H9 (cell line): ENCODE measurements at regions not wholly inside any gene's neighbourhood (a gene's known extent, or its start where the extent isn't known, plus 50 kb on each side); places are given as distances from the start of the nearest gene placed in this dataset.

Experiments used
- DNase-seq: peaks from one replicate; pipeline ENCODE4 v3.0.0-alpha.2; 2017
- H2AFZ ChIP-seq: one replicate; pipeline ENCODE4 v1.6.1; 2013; ENCODE audit warnings: mild to moderate bottlenecking, low read length, control low read depth, moderate library complexity
- H2AK5ac ChIP-seq: 2 replicates; pipeline ENCODE4 v1.6.1; 2013; ENCODE audit warnings: low read length, control low read depth, mixed read lengths; ENCODE audit not compliant: insufficient read length
- H2BK120ac ChIP-seq: one replicate; pipeline ENCODE4 v1.6.1; 2013; ENCODE audit warnings: low read depth, mild to moderate bottlenecking, low read length, control low read depth, inconsistent platforms; ENCODE audit not compliant: poor library complexity, severe bottlenecking
- H2BK12ac ChIP-seq: 2 replicates; pipeline ENCODE4 v1.6.1; 2013; ENCODE audit warnings: low read length, control low read depth, mixed read lengths, low read depth; ENCODE audit not compliant: insufficient read length
- H2BK15ac ChIP-seq: 2 replicates; pipeline ENCODE4 v1.6.1; 2013; ENCODE audit warnings: low read depth, low read length, control low read depth
- H2BK20ac ChIP-seq: one replicate; pipeline ENCODE4 v1.6.1; 2013; ENCODE audit warnings: low read depth, mild to moderate bottlenecking, low read length, control low read depth, inconsistent platforms; ENCODE audit not compliant: poor library complexity, severe bottlenecking
- H2BK5ac ChIP-seq: 2 replicates; pipeline ENCODE4 v1.6.1; 2013; ENCODE audit warnings: low read length, control low read depth, mixed read lengths; ENCODE audit not compliant: insufficient read length
- H3K14ac ChIP-seq: 2 replicates; pipeline ENCODE4 v1.6.1; 2013; ENCODE audit warnings: low read length, control low read depth; ENCODE audit not compliant: insufficient read depth
- H3K18ac ChIP-seq: 2 replicates; pipeline ENCODE4 v1.6.1; 2013; ENCODE audit warnings: low read depth, mild to moderate bottlenecking, mixed read lengths, low read length, control low read depth; ENCODE audit not compliant: insufficient read length
- H3K23ac ChIP-seq: 2 replicates; pipeline ENCODE4 v1.6.1; 2013; ENCODE audit warnings: low read length, control low read depth, mixed read lengths, low read depth; ENCODE audit not compliant: insufficient read length
- H3K23me2 ChIP-seq: 2 replicates; pipeline ENCODE4 v1.6.1; 2013; ENCODE audit warnings: low read depth, mild to moderate bottlenecking, mixed read lengths, low read length, control low read depth; ENCODE audit not compliant: insufficient read length, poor library complexity, severe bottlenecking
- H3K27ac ChIP-seq: 2 replicates; pipeline ENCODE4 v1.5.1; 2013; ENCODE audit warnings: low read length, control low read depth, mixed read lengths, low read depth; ENCODE audit not compliant: insufficient read length
- H3K27me3 ChIP-seq: 2 replicates; pipeline ENCODE4 v1.6.1; 2013; ENCODE audit warnings: low read length, control low read depth, inconsistent platforms; ENCODE audit not compliant: insufficient read depth
- H3K4ac ChIP-seq: 2 replicates; pipeline ENCODE4 v1.6.1; 2013; ENCODE audit warnings: low read depth, mild to moderate bottlenecking, control low read depth, inconsistent platforms, low read length, moderate library complexity
- H3K4me1 ChIP-seq: 2 replicates; pipeline ENCODE4 v1.6.1; 2013; ENCODE audit warnings: low read length, control low read depth, inconsistent platforms; ENCODE audit not compliant: insufficient read depth
- H3K4me2 ChIP-seq: 2 replicates; pipeline ENCODE4 v1.6.1; 2013; ENCODE audit warnings: low read length, control low read depth, mixed read lengths; ENCODE audit not compliant: insufficient read length, insufficient read depth
- H3K56ac ChIP-seq: 2 replicates; pipeline ENCODE4 v1.6.1; 2013; ENCODE audit warnings: low read depth, mild to moderate bottlenecking, mixed read lengths, low read length, control low read depth; ENCODE audit not compliant: insufficient read length
- H3K79me1 ChIP-seq: 2 replicates; pipeline ENCODE4 v1.6.1; 2013; ENCODE audit warnings: low read depth, mild to moderate bottlenecking, moderate library complexity, low read length, control low read depth, inconsistent platforms; ENCODE audit not compliant: insufficient read depth, poor library complexity, severe bottlenecking
- H3K79me2 ChIP-seq: 2 replicates; pipeline ENCODE4 v1.6.1; 2013; ENCODE audit warnings: low read length, control low read depth, inconsistent platforms; ENCODE audit not compliant: insufficient read depth
- H3K9ac ChIP-seq: 2 replicates; pipeline ENCODE4 v1.6.1; 2013; ENCODE audit warnings: low read length, control low read depth, mixed read lengths; ENCODE audit not compliant: insufficient read length; ENCODE audit errors: extremely low read depth
- H3K9me3 ChIP-seq: one replicate; pipeline ENCODE4 v1.6.1; 2013; ENCODE audit warnings: low read depth, low read length, inconsistent platforms; ENCODE audit not compliant: control insufficient read depth
- H3T11ph ChIP-seq: one replicate; pipeline ENCODE4 v1.6.1; 2013; ENCODE audit warnings: mild to moderate bottlenecking, low read length, control low read depth, inconsistent platforms
- H4K20me1 ChIP-seq: one replicate; pipeline ENCODE4 v1.6.1; 2013; ENCODE audit not compliant: control insufficient read depth, insufficient read length, insufficient read depth
- H4K5ac ChIP-seq: 2 replicates; pipeline ENCODE4 v1.6.1; 2013; ENCODE audit warnings: low read depth, mild to moderate bottlenecking, mixed read lengths, low read length, control low read depth; ENCODE audit not compliant: insufficient read length
- H4K8ac ChIP-seq: replicated peaks from 2 replicates; pipeline ENCODE4 v1.6.1; 2013; ENCODE audit warnings: low read length, control low read depth, mixed read lengths, low read depth; ENCODE audit not compliant: insufficient read length
- H4K91ac ChIP-seq: 2 replicates; pipeline ENCODE4 v1.6.1; 2013; ENCODE audit warnings: low read depth, mild to moderate bottlenecking, moderate library complexity, mixed read lengths, low read length, control low read depth; ENCODE audit not compliant: insufficient read length
- H3K27ac Mint-ChIP-seq, 3 experiments: 2 replicates in 2 of 3; 3 replicates in 1 of 3; pipeline ENCODE4 v1.8.0; 2020 to 2021; ENCODE audit warnings: mixed read lengths in 3 of 3, mild to moderate bottlenecking in 1 of 3, moderate library complexity in 1 of 3
- H3K27me3 Mint-ChIP-seq: 2 replicates; pipeline ENCODE4 v1.8.0; 2021; ENCODE audit warnings: low read depth, mild to moderate bottlenecking, moderate library complexity, mixed read lengths
- H3K36me3 Mint-ChIP-seq, 3 experiments: 2 replicates in 2 of 3; 3 replicates in 1 of 3; pipeline ENCODE4 v1.8.0; 2020 to 2021; ENCODE audit warnings: low read depth in 3 of 3, mixed read lengths in 3 of 3; ENCODE audit not compliant: insufficient read depth in 1 of 3
- H3K4me1 Mint-ChIP-seq, 2 experiments: 2 replicates each; pipeline ENCODE4 v1.8.0; 2020; ENCODE audit warnings: mixed read lengths in 2 of 2
- H3K4me3 Mint-ChIP-seq, 2 experiments: 2 replicates in 1 of 2; 3 replicates in 1 of 2; pipeline ENCODE4 v1.8.0; 2020 to 2021; ENCODE audit warnings: mild to moderate bottlenecking in 2 of 2, mixed read lengths in 2 of 2, moderate library complexity in 1 of 2
- H3K9me3 Mint-ChIP-seq, 2 experiments: 2 replicates in 1 of 2; 3 replicates in 1 of 2; pipeline ENCODE4 v1.8.0; 2020; ENCODE audit warnings: mild to moderate bottlenecking in 2 of 2, mixed read lengths in 2 of 2, moderate library complexity in 1 of 2
- WGBS: extraction: QIAGEN DNeasy Blood & Tissue Kit; methylation state at CpG from one replicate; pipeline ENCODE4 v1.1.7; 2013; ENCODE audit warnings: missing lambda C conversion rate, low lambda C conversion rate, mixed read lengths; ENCODE audit not compliant: insufficient read length; ENCODE audit errors: extremely low coverage; 5-methylcytosine and 5-hydroxymethylcytosine counted together
- TF ChIP-seq, protein P1 (sequence below): fragments of 200-600 bp; sonication (generic); conservative IDR thresholded peaks from 3 replicates; pipeline ENCODE4 v1.8.0; 2021; ENCODE audit warnings: antibody characterized with exemption, mild to moderate bottlenecking

DNA sequence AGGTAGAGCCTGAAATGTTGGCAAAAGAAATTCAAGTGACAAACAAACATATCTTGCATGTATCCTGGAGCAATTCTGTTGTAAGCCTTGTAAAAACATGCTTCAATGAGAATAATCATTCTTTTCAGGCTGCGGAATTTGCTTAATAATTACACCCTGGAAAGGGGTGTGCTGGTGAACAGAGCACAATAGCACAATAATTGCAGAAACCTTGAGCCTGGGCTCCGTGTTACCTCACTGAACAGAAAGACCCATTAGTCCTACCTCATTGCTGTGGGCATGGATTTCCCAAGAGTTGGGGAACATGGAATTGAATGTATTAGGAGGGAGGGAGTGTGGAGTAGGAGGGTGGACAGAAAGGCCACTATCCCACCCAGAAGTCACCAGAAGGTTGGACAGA lies 168.0 kb upstream of the ALKAL2 start:
- H3K79me2 ChIP-seq: no peaks in the 10 kb centered on the region
- H4K8ac ChIP-seq: no peak overlapping the region
- no peaks in the 10 kb centered on the region for H3K23me2 ChIP-seq
- H2BK5ac ChIP-seq: no peak overlapping the region
- H3K27me3 Mint-ChIP-seq: peaks cover 4% of the 10 kb centered on the region
- no peak overlapping the region for H4K91ac ChIP-seq
- no CpG with 5 or more reads among the region's 2 CpGs for WGBS
- H4K20me1 ChIP-seq: no peaks in the 10 kb centered on the region
- H3K4ac ChIP-seq: no peak overlapping the region
- no peak overlapping the region for H2BK20ac ChIP-seq
- H3T11ph ChIP-seq: no peak overlapping the region
- H3K4me1 Mint-ChIP-seq: peaks cover 9 to 13% of the 10 kb centered on the region in 2 experiments
- H3K27ac ChIP-seq: no peak overlapping the region
- no peak overlapping the region for H3K14ac ChIP-seq
- no peak overlapping the region for H3K4me2 ChIP-seq
- H3K9me3 Mint-ChIP-seq: peaks cover 0 to 4% of the 10 kb centered on the region in 2 experiments; a peak in 1 of 5 replicates
- H2AK5ac ChIP-seq: no peak overlapping the region
- H3K4me1 ChIP-seq: no peaks in the 10 kb centered on the region
- H2BK15ac ChIP-seq: no peak overlapping the region
- no peak overlapping the region for H3K56ac ChIP-seq
- H2BK120ac ChIP-seq: no peak overlapping the region
- H3K27ac Mint-ChIP-seq: no peak overlapping the region
- no peaks in the 10 kb centered on the region for H3K27me3 ChIP-seq
- H3K23ac ChIP-seq: no peak overlapping the region
- no peak overlapping the region for H2BK12ac ChIP-seq
- H2AFZ ChIP-seq: no peak overlapping the region
- no peak overlapping the region for H3K9ac ChIP-seq
- no peaks in the 10 kb centered on the region for H3K36me3 Mint-ChIP-seq
- no peaks in the 10 kb centered on the region for H3K79me1 ChIP-seq
- H3K4me3 Mint-ChIP-seq: no peak overlapping the region
- H3K9me3 ChIP-seq: no peaks in the 10 kb centered on the region
- H3K18ac ChIP-seq: no peak overlapping the region
- no peak overlapping the region for H4K5ac ChIP-seq
- DNase-seq: no peak
- TF ChIP-seq, protein P1, sequence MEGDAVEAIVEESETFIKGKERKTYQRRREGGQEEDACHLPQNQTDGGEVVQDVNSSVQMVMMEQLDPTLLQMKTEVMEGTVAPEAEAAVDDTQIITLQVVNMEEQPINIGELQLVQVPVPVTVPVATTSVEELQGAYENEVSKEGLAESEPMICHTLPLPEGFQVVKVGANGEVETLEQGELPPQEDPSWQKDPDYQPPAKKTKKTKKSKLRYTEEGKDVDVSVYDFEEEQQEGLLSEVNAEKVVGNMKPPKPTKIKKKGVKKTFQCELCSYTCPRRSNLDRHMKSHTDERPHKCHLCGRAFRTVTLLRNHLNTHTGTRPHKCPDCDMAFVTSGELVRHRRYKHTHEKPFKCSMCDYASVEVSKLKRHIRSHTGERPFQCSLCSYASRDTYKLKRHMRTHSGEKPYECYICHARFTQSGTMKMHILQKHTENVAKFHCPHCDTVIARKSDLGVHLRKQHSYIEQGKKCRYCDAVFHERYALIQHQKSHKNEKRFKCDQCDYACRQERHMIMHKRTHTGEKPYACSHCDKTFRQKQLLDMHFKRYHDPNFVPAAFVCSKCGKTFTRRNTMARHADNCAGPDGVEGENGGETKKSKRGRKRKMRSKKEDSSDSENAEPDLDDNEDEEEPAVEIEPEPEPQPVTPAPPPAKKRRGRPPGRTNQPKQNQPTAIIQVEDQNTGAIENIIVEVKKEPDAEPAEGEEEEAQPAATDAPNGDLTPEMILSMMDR: no peak
